ENCODE measurements at regions not wholly inside any gene's neighbourhood (a gene's known extent, or its start where the extent isn't known, plus 50 kb on each side); places are given as distances from the start of the nearest gene placed in this dataset.

GRCh38 chr16:50992350-50993032 is 158.6 kb downstream of the SALL1 start:
- no peak for DNase-seq

- no peak for DNase-seq
These were observed 159.6 kb downstream of the SALL1 start for GRCh38 chr16:50991436-50991835.

GRCh38 chr16:50991006-50991405 is 160.1 kb downstream of the SALL1 start:
- no peak for DNase-seq

- DNase-seq = no peak
These were observed 162.0 kb downstream of the SALL1 start for GRCh38 chr16:50989047-50989446.

DNA sequence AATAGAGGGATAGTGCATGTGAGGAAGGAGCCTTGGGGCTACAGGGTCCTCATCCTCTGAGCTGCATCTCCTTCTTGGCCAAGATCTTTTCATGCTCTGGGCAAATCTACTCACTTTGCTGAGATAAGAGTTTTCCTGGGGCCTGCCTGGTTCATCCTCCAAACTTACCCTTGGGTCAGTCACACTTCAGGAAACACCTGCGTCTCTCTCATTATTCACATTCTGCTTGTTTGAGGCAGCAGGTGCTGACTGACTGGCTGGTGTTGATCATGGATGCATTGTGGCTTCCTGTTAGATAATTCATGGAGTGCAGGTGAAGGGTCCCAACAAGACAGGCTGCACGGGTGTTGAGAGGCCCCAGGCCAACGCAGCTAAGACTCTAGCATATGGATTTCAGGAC is 162.6 kb downstream of the SALL1 start:
- no peak for DNase-seq

GRCh38 chr16:50986453-50986852 is 164.6 kb downstream of the SALL1 start:
- no peak for DNase-seq

DNA sequence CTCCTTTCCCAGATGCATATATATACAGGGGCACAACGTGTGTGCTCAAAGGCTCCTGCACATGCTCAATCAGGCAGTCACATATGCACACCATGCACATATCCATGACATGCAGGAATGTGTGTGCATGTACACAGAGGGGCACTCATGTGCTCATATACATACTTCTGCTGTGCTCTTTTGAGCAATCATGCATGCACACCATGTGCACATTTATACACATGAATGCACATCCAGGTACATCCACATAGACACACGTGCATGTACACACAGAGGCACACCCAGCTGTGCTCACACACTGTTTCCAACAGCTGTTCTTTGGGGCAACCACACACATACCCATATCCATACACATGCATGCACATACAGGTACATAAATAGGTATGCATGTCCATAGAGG is 165.3 kb downstream of the SALL1 start:
- no peak for DNase-seq

DNA sequence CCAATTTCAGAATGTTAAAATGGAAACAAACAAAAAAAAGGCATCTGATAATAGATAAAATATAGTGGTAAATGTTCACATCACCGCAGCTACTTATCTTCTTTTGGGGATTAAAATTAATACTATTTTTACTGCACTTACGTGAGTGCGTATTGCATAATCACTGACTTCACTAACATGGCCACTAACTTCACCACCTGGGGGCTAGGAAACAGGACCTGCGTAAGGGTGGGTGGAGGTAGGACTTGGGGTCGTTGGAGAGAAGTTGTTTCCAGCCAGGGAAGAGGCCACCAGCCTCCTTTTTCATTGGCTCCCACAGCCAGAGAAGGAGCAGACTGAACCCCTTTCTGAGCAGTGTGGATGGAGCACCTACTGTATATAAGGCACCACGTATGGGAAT is 166.4 kb downstream of the SALL1 start:
- DNase-seq = no peak

DNA sequence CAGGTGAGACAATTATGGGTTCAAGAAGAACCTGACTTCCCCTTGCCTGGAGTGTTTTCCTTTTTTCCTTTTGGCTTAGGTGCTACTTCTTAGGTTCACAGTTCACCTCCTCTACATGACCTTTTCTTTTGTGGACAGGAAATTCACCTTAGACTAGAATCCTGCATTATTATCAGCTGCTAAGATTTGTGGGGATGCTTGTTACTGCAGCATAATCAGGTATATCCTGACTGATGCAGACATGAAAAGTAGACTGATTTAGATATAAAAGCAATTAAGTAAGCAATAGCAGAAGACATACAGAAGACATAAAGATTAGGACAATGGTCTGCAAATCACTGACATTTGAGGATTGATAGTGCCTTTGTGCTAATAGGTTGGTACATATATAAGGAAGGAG is 168.3 kb downstream of the SALL1 start:
- DNase-seq = no peak

DNA sequence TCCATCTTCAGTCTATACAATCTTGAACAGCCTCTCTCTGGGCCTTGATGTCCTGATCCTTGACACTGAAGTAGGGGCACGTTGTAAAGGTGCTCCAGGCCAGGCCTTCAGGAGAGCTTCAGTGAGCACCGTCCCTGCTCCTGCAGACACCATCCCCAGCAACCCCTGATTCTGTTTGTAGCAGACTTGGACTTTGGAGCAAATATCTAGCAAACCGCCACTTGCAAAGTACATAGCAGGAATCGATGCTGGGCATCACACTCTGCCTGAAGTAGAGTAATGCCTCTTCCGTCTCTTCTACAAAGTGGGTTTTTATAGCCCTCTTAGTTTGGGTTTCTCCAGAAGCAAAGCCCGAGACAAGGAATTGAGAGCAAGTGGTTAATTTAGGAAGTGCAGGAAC is 169.1 kb downstream of the SALL1 start:
- DNase-seq = no peak

DNA sequence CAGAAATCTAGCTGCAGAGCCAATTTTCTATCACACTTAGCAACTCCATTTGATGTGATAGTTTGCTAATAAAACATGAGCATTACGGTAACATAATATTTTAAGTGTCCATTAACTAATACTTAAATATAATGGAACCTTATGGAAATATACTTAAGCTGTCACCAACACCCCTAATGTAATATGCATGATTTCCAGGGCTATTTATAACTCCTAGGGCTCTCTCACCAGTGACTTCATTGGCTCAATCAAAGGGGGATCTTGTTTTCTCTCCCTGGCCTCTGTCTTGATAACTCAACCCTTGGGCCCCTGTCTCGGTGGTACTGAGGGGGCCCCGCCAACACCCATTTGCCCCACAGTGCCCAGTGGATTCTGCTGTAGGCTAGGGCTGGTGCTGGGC is 170.4 kb downstream of the SALL1 start:
- no peak for DNase-seq

- DNase-seq = no peak
These were observed 171.1 kb downstream of the SALL1 start for GRCh38 chr16:50979806-50980620.

DNA sequence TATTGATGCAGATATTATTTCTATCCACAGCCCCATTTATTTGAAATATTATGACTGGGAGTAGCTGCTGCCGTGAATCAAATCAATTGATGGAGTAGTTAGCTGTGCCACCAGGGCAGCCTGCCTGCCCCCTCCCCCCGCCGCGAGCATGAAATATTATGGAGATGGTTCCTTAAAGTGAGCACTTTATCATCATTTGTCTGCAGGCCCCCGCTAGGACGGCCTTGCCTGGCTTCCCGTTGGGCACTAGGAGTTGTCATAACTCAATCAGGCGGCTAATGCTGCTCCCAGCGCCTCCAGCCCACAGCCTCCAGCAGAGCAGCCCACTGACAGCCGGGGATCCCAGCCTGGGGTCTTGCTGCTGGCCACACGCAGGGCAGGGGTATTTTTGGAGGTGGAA is 173.9 kb downstream of the SALL1 start:
- DNase-seq = no peak

- no peak for DNase-seq
These were observed 176.5 kb downstream of the SALL1 start for GRCh38 chr16:50974438-50975036.

DNA sequence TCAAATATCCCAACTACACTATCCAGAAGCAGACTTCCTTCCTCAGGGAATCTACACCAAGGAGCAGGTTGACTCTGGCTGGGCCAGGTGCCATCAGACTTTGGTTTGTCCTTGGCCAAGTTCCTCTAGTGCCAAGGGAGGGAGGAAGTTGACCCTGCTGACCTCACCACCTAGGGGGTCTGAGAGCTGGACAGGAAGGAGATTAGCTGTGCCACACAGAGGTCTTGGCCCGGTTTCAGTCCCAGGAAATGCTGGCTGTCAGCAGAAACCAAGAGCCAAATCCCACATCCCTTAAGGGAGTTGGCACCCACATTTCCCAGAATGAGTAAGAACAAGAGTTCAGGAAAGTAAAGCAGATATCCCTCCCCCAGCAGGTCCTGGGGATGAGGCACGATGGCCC is 178.2 kb downstream of the SALL1 start:
- no peak for DNase-seq

DNA sequence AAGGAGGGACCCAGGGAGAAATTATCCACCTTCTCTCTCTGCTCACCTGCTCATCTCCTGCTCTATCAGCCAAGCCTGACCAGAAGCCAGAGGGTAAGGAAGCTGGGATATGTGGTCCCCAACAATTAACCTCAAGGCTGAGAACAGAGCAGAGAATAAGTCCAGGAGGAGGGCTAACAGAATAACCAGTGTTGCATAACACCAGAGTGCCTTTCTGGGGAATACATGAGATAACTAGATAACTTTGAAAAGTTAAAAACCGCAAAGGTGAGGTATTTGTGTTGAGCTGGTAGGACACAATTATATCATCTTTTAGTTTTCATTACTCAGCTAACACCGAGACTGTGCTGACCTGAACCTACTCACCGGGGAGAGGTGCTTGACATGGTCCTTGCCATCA is 180.8 kb downstream of the SALL1 start:
- no peak for DNase-seq

DNA sequence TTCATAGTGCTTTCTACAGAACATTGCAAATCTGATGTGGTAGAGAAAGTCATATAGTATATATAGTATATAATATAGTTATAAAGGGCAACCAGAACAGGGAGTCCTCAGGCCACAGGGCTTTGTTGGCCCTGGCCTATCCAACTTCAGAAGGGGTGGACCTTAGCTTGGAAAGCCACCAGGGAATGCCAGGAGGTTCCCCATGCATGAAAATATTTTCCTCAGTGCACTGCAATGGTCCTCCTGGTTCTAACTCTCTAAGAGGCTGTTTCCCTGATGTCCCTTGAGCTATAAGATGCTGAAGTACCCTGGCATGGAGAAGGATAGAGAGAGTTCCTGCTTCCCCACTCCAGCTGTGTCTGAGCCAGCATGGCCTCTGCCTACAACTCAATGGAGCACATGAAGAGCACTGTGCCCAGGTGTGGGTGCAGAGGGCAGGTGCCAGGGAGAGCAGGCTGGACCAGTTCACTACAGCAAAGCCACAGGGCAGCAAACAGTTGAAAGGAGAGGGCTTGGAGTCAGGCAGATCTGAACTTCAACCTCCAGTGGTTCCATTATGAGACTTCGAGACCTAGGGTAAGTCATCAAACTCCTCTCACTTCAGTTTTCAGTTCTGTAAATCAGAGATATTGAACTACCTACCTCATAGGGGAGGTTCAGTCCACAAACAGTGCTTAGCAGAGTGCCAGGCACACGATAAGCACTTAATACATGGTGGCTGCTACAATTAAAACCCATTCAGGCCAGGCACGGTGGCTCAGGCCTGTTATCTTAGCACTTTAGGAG is 183.1 kb downstream of the SALL1 start:
- DNase-seq = no peak

DNA sequence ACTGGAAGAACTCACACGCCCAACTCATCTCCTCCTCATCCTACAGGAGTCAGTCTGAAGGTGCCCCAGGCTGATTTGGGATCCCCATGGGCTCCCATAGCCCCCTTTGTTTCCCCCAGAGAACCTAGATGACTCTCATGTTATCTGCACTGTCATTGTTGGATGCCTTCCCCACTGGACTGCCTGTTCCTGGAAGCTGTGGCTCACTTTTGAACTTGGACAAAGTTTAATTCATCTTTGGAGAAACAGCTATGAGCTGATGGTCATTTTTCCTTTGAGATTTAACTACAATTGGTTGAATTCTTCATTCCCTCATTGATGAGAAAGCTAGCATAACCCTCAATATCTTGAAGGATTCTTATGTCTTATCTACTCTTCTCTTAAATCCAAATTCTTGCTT is 186.6 kb downstream of the SALL1 start:
- no peak for DNase-seq

DNA sequence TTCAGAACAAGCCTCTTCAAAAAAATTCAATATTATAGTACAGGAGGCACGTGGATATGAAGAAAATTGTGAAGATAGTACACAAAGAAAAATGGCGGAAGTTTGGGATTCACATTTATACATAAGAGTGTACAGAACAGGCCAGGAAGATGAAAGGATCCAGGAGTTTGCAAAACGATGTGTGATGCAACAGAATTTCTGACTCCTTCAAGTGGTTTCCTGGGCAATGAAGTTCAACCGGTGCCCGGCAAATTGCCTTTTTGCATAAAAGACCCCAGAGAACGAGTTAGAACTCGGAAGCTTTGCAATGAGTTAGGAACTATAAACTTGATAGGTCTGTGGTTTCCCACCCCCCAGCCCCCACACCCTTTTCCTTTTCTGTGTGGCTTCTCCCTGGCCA is 189.1 kb downstream of the SALL1 start:
- no peak for DNase-seq

- no peak for DNase-seq
These were observed 190.4 kb downstream of the SALL1 start for GRCh38 chr16:50960517-50961202.

DNA sequence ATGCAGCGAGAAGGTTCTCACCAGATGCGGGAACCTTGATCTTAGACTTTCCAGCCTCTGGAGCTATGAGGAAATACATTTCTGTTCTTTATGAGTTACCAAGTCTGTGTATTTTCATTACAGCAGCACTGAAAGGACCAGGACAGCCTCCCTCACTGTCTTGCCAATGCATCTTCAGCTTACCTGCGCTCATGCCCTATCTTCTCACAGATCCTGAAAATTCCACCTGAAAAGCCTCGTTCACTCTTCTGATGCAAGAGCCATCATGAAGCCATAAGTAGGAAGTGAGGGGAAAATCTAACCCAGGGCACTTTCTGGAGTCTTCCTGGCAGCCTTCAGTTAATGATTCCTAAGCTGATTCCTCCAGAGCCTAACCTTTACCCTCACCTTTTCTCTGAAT is 194.0 kb downstream of the SALL1 start:
- no peak for DNase-seq

GRCh38 chr16:50956637-50957036 is 194.4 kb downstream of the SALL1 start:
- DNase-seq = no peak

GRCh38 chr16:50955311-50955710 is 195.8 kb downstream of the SALL1 start:
- DNase-seq = no peak

Measured in T1000 (cell line).